Type B pancreatic cell (in vitro differentiated cells): ENCODE measurements at regions not wholly inside any gene's neighbourhood (a gene's known extent, or its start where the extent isn't known, plus 50 kb on each side); places are given as distances from the start of the nearest gene placed in this dataset.

Source experiments
- DNase-seq: peaks from one replicate; pipeline ENCODE4 v3.0.0; 2021; ENCODE audit warnings: mixed read lengths; ENCODE audit not compliant: unreplicated experiment; ENCODE audit errors: extremely low spot score
- H3K27ac Mint-ChIP-seq: 2 replicates; pipeline ENCODE4 v1.8.0; 2021; ENCODE audit warnings: mild to moderate bottlenecking, mixed read lengths
- H3K27me3 Mint-ChIP-seq: 2 replicates; pipeline ENCODE4 v1.8.0; 2021; ENCODE audit warnings: mixed read lengths
- H3K36me3 Mint-ChIP-seq: 2 replicates; pipeline ENCODE4 v1.8.0; 2021; ENCODE audit warnings: mixed read lengths
- H3K4me1 Mint-ChIP-seq: one replicate; pipeline ENCODE4 v1.8.0; 2021; ENCODE audit warnings: mixed read lengths; ENCODE audit not compliant: unreplicated experiment
- H3K4me3 Mint-ChIP-seq: 2 replicates; pipeline ENCODE4 v1.8.0; 2021; ENCODE audit warnings: mild to moderate bottlenecking, mixed read lengths
- H3K9me3 Mint-ChIP-seq: 2 replicates; pipeline ENCODE4 v1.8.0; 2021; ENCODE audit warnings: mixed read lengths
- TF ChIP-seq, protein P1 (sequence below): fragments of 200-600 bp; sonication (generic); conservative IDR thresholded peaks from 2 replicates; pipeline ENCODE4 v1.5.0; 2021; ENCODE audit warnings: antibody characterized with exemption, mild to moderate bottlenecking

DNA sequence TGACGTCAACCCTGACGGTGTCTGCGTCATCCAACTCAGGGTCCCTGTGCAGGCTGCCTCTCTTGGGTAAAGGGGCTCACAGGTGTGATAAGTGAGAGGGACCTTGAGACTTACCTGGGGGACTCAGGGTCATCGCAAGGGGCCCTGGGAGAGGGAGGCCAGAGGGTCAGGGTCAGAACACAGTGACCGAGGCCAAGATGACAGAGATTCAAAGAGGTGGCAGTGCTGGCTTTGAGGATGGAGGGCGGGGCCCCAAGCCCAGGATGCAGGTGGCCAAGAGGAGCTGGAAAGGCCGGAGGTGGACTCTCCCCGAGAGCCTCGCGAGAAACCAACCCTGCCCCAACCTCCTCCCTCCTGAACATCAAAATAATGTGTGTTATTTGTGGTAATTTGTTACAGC, 165.2 kb upstream of the PPP2R2D start:
- Mint-ChIP-seq H3K27me3 (peaks cover 4% of the 10 kb centered on the region), H3K36me3 (peaks cover 4% of the 10 kb centered on the region), H3K4me3 (no peak overlapping the region), H3K4me1 (no peaks in the 10 kb centered on the region), H3K27ac (no peak overlapping the region), H3K9me3 (peaks cover 18% of the 10 kb centered on the region)
- peak; percentile 48 for DNase-seq
- TF ChIP-seq, protein P1, sequence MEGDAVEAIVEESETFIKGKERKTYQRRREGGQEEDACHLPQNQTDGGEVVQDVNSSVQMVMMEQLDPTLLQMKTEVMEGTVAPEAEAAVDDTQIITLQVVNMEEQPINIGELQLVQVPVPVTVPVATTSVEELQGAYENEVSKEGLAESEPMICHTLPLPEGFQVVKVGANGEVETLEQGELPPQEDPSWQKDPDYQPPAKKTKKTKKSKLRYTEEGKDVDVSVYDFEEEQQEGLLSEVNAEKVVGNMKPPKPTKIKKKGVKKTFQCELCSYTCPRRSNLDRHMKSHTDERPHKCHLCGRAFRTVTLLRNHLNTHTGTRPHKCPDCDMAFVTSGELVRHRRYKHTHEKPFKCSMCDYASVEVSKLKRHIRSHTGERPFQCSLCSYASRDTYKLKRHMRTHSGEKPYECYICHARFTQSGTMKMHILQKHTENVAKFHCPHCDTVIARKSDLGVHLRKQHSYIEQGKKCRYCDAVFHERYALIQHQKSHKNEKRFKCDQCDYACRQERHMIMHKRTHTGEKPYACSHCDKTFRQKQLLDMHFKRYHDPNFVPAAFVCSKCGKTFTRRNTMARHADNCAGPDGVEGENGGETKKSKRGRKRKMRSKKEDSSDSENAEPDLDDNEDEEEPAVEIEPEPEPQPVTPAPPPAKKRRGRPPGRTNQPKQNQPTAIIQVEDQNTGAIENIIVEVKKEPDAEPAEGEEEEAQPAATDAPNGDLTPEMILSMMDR: no peak

DNA sequence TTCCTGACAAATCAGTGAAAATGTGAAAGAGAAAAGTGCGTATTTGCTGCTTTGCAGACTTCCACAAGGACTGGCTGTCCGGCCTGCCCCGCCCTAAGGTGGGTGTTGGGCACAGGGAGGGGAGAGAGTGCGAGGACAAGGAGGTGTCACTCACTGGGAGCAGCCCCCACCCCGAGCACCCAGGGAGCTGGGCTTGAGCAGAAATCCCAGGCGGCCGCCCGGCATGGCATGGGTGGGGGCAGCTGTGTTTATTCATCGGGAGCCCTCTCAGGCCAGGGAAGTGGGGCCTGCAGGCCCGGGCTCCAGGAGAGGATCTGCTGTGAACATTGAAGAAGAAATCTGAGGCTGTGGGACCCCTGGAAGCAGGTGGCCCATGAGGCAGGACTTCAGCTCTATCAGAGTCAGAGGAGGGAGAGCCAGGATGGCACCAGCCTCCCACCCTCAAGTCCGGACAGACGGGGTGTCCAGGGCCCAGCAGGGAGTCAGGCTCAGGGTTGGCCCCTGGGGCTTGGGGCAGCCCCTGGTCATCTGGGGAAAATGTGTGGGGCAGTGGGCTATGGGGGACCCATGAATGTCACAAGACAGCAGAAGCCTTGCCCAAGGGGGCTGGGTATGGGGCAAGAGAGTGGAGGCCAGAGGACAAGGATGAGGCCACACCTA, 164.4 kb upstream of the PPP2R2D start:
- DNase-seq: peak; percentile 61
- no peak overlapping the region for H3K4me3 Mint-ChIP-seq
- H3K9me3 Mint-ChIP-seq: peaks cover 18% of the 10 kb centered on the region

DNA sequence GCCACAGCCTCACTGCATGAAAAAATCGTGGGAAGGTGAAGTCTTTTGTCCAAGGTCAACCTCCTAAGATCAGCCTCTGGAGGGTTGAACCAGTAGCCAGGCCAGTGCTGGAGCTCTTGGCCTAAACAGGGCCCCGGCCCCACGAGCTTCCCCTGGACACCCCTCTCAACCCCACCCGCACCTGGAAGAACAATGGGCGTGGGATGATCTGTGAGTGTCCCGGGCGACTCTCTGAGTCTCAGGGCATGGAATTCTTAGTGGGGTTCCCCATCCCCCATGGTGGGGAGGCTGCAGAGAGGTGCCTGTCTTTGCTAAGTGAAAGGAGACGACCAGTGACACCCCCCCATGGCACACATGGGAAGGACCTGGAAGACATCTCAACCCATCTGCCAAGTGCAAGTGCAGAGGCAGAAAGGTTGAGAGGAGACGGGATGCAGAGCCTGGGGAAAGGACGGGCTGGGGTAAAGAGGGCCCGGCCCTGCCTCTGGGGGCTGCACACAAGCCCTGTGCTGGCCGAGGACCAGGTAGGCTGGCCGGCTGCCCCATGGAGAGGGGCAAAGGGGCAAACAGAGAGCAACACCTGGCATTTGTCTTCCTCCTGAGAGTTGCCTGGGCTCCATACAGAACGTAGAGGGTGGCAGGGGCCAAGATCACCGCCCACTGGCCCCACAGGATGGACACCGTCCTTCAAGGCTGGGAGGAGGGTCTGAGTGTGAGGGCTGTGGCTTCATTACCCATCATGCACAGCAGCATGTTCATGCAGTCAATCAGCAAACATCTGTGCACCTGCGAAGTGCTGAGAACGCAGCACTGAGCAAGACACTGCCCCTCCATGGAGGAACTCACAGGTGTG, 163.0 kb upstream of the PPP2R2D start:
- TF ChIP-seq, protein P1: no peak
- H3K27me3 Mint-ChIP-seq: peaks cover 4% of the 10 kb centered on the region
- H3K4me1 Mint-ChIP-seq: no peaks in the 10 kb centered on the region
- DNase-seq: peak; percentile 57
- H3K9me3 Mint-ChIP-seq: peaks cover 14% of the 10 kb centered on the region
- no peak overlapping the region for H3K4me3 Mint-ChIP-seq
- no peak overlapping the region for H3K27ac Mint-ChIP-seq
- H3K36me3 Mint-ChIP-seq: no peaks in the 10 kb centered on the region

More for the DNA sequence above, 164.4 kb upstream of the PPP2R2D start:
- no peak overlapping the region for H3K27ac Mint-ChIP-seq
- TF ChIP-seq, protein P1: no peak
- peaks cover 4% of the 10 kb centered on the region for H3K36me3 Mint-ChIP-seq
- peaks cover 4% of the 10 kb centered on the region for H3K27me3 Mint-ChIP-seq
- no peaks in the 10 kb centered on the region for H3K4me1 Mint-ChIP-seq

DNA sequence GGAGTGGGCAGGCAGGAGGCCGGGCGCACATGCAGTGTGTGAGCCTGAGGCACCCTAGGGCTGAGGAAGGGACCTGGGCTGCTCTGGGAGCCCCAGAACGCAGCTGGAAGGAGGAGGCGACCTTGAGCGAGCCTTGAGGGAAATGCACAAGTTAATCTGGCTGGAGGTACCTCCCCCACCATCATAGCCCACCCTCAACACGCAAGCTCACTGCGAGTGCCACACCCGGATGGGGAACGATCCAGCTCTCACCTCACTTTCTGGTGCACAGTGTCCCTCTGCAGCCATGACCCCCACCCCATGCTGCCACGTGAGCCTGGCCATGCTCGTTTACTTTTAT, 162.4 kb upstream of the PPP2R2D start:
- Mint-ChIP-seq H3K4me1 (no peaks in the 10 kb centered on the region), H3K27ac (no peak overlapping the region), H3K36me3 (no peaks in the 10 kb centered on the region), H3K4me3 (no peak overlapping the region), H3K27me3 (peaks cover 4% of the 10 kb centered on the region), H3K9me3 (peaks cover 14% of the 10 kb centered on the region)
- no peak for DNase-seq
- TF ChIP-seq, protein P1: no peak

DNA sequence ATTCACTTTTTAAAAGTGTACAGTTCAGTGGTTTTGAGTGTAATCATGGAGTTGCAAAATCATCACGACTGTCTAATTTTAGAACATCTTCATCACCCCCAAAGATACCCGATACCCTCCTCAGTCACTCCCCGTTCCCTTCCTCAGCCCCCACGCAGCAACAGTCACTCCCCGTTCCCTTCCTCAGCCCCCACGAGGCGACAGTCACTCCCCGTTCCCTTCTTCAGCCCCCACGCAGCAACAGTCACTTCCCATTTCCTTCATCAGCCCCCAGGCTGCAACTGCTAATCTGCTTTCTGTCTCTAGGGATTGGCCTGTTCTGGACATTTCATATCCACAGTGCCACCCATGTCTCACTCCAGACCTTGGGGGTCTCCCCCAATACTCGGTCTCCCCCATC, 161.6 kb upstream of the PPP2R2D start:
- TF ChIP-seq, protein P1: no peak
- Mint-ChIP-seq H3K9me3 (peaks cover 14% of the 10 kb centered on the region), H3K4me1 (peaks cover 7% of the 10 kb centered on the region), H3K27ac (no peak overlapping the region), H3K27me3 (peaks cover 4% of the 10 kb centered on the region), H3K36me3 (no peaks in the 10 kb centered on the region), H3K4me3 (no peak overlapping the region)
- no peak for DNase-seq
